ENCODE measurements at regions not wholly inside any gene's neighbourhood (a gene's known extent, or its start where the extent isn't known, plus 50 kb on each side); places are given as distances from the start of the nearest gene placed in this dataset.

GRCh38 chr20:56783826-56784225, 154.7 kb downstream of the TFAP2C start:
- Histone ChIP-seq H3K18ac (ENCODE audit: insufficient read length, low read depth, low read length) (no peak overlapping the region), H3K27me3 (ENCODE audit: insufficient read depth, low read length) (no peaks in the 10 kb centered on the region; the same call in 1 of the 2 replicates), H3K14ac (ENCODE audit: insufficient read depth, low read length) (no peak overlapping the region), H3K27ac (ENCODE audit: insufficient read length, low read depth, low read length) (no peak overlapping the region), H3K4ac (ENCODE audit: low read depth, low read length) (no peak overlapping the region), H2BK5ac (ENCODE audit: insufficient read length, low read length) (no peak overlapping the region), H3T11ph (ENCODE audit: low read length) (no peak overlapping the region), H3K23ac (ENCODE audit: insufficient read length, low read depth, low read length) (no peak overlapping the region), H4K91ac (ENCODE audit: insufficient read length, low read depth, low read length) (no peak overlapping the region), H3K56ac (ENCODE audit: insufficient read length, low read depth, low read length) (no peak overlapping the region), H3K4me1 (ENCODE audit: insufficient read depth, low read length) (no peaks in the 10 kb centered on the region; the same call in 1 of the 2 replicates), H3K9me3 (ENCODE audit: control insufficient read depth, low read depth, low read length) (no peaks in the 10 kb centered on the region), H4K20me1 (ENCODE audit: control insufficient read depth, insufficient read depth, insufficient read length) (no peaks in the 10 kb centered on the region), H4K5ac (ENCODE audit: insufficient read length, low read depth, low read length) (no peak overlapping the region), H2BK15ac (ENCODE audit: low read depth, low read length) (no peak overlapping the region), H3K79me2 (ENCODE audit: insufficient read depth, low read length) (no peaks in the 10 kb centered on the region), H3K23me2 (ENCODE audit: insufficient read length, low read depth, low read length, poor library complexity, severe bottlenecking) (no peaks in the 10 kb centered on the region), H3K4me2 (ENCODE audit: insufficient read depth, insufficient read length, low read length) (no peak overlapping the region), H2BK12ac (ENCODE audit: insufficient read length, low read depth, low read length) (no peak overlapping the region), H2BK20ac (ENCODE audit: low read depth, low read length, poor library complexity, severe bottlenecking) (no peak overlapping the region), H3K79me1 (ENCODE audit: insufficient read depth, low read depth, low read length, poor library complexity, severe bottlenecking) (no peaks in the 10 kb centered on the region), H3K9ac (ENCODE audit: extremely low read depth, insufficient read length, low read length) (no peak overlapping the region), H4K8ac (replicated peaks; ENCODE audit: insufficient read length, low read depth, low read length) (no peak overlapping the region), H2AFZ (ENCODE audit: low read length) (no peak overlapping the region), H2BK120ac (ENCODE audit: low read depth, low read length, poor library complexity, severe bottlenecking) (no peak overlapping the region), H2AK5ac (ENCODE audit: insufficient read length, low read length) (no peak overlapping the region)
- no peak overlapping the region for H3K27ac Mint-ChIP-seq
- WGBS (ENCODE audit: extremely low coverage, insufficient read length, low lambda C conversion rate) = no CpG with 5 or more reads among the region's 4 CpGs
- H3K4me1 Mint-ChIP-seq = peaks cover 17 to 25% of the 10 kb centered on the region in 2 experiments
- H3K4me3 Mint-ChIP-seq = no peak overlapping the region
- DNase-seq = no peak
- TF ChIP-seq, protein P1, sequence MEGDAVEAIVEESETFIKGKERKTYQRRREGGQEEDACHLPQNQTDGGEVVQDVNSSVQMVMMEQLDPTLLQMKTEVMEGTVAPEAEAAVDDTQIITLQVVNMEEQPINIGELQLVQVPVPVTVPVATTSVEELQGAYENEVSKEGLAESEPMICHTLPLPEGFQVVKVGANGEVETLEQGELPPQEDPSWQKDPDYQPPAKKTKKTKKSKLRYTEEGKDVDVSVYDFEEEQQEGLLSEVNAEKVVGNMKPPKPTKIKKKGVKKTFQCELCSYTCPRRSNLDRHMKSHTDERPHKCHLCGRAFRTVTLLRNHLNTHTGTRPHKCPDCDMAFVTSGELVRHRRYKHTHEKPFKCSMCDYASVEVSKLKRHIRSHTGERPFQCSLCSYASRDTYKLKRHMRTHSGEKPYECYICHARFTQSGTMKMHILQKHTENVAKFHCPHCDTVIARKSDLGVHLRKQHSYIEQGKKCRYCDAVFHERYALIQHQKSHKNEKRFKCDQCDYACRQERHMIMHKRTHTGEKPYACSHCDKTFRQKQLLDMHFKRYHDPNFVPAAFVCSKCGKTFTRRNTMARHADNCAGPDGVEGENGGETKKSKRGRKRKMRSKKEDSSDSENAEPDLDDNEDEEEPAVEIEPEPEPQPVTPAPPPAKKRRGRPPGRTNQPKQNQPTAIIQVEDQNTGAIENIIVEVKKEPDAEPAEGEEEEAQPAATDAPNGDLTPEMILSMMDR (conservative IDR thresholded peaks at IDR 0.05) = no peak
- H3K36me3 Mint-ChIP-seq (ENCODE audit: insufficient read depth in 1 of 3, low read depth in 3 of 3) = no peaks in the 10 kb centered on the region
- H3K27me3 Mint-ChIP-seq (ENCODE audit: low read depth) = peaks cover 8% of the 10 kb centered on the region
- no peaks in the 10 kb centered on the region for H3K9me3 Mint-ChIP-seq
